ENCODE measurements at regions not wholly inside any gene's neighbourhood (a gene's known extent, or its start where the extent isn't known, plus 50 kb on each side); places are given as distances from the start of the nearest gene placed in this dataset.

- no peaks in the 10 kb centered on the region for H3K4me1 ChIP-seq
- intact Hi-C loops (cut with DNase I) = no loop called here
- H3K4me3 ChIP-seq (replicated peaks in 1 of 3) = no peak overlapping the region
- no peak for TF ChIP-seq POLR2A (IDR thresholded peaks at IDR 0.05)
- TF ChIP-seq CTCF (IDR thresholded peaks at IDR 0.05) = no peak
- DNase-seq = no peak
- no peaks in the 10 kb centered on the region for H3K36me3 ChIP-seq
- H3K9me3 ChIP-seq = no peaks in the 10 kb centered on the region
- H3K27ac ChIP-seq = no peak overlapping the region
- WGBS, 2 donors = 95 to 97% methylated on average over 1 of the region's 1 CpG
- H3K27me3 ChIP-seq = no peaks in the 10 kb centered on the region
These were observed 1310.4 kb upstream of the SLC10A2 start for GRCh38 chr13:104376588-104376987.

GRCh38 chr13:104375614-104376013 is 1309.4 kb upstream of the SLC10A2 start:
- Histone ChIP-seq H3K36me3 (no peaks in the 10 kb centered on the region), H3K9me3 (no peaks in the 10 kb centered on the region), H3K27me3 (no peaks in the 10 kb centered on the region), H3K27ac (no peak overlapping the region), H3K4me3 (replicated peaks in 1 of 3) (no peak overlapping the region), H3K4me1 (no peaks in the 10 kb centered on the region)
- 73 to 92% methylated on average over 1 of the region's 1 CpG for WGBS, 2 donors
- DNase-seq = no peak
- intact Hi-C loops (cut with DNase I) = no loop called here
- TF ChIP-seq CTCF (IDR thresholded peaks at IDR 0.05) (no peak), POLR2A (IDR thresholded peaks at IDR 0.05) (no peak)

DNA sequence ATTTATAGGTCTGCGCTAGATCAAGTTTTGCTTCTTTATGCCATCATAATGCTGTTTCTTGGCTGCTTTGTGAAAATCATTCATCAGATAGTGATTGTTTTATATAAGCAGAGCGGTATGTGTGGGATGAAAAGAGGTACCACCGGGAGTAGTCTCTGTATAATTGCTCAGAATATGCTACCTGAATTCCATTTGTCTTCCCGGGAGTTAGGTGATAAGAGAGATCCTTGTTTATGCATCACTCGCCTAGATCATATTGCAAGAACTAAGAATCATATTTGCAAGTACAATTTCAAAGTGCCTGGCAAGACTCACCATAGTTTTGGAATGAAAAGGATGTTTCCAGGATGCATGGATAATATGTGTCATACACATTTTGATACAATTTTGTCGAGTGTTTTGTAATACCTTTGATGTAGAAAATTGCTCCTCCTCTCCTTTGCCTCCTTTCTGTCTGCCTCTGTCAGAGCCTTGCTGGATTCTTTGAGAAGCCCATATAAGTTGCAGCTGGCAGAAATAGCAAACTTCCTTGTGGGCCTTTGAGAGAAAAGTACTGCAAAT is 1306.0 kb upstream of the SLC10A2 start:
- 61 to 69% methylated on average over 6 of the region's 6 CpGs for WGBS, 2 donors
- no peak overlapping the region for H3K27ac ChIP-seq
- TF ChIP-seq CTCF (IDR thresholded peaks at IDR 0.05) (no peak), POLR2A (IDR thresholded peaks at IDR 0.05) (no peak)
- H3K36me3 ChIP-seq = no peaks in the 10 kb centered on the region
- no peaks in the 10 kb centered on the region for H3K9me3 ChIP-seq
- intact Hi-C loops (cut with DNase I) = no loop called here
- DNase-seq = no peak
- H3K4me3 ChIP-seq (replicated peaks in 1 of 3) = no peak overlapping the region
- no peaks in the 10 kb centered on the region for H3K4me1 ChIP-seq
- no peaks in the 10 kb centered on the region for H3K27me3 ChIP-seq

DNA sequence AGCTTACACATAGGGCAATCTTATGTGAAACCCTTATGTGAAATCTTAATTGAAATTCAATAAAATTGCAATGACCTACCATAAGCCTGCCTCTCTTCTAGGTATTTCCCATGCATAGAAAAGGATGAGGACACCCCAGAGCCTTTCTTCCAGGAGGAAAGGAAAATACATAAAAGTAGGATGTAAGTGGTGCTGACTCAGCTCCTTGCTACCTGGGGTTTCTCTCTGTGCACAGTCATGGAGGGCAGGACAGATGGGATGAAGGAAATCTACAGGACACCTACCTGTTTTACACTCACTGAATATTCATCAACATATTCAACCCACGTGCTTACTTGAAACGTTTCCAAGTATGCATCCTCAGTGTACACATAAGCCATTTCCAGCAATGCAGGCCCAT is 1299.2 kb upstream of the SLC10A2 start:
- no peak for DNase-seq
- H3K9me3 ChIP-seq = no peaks in the 10 kb centered on the region
- intact Hi-C loops (cut with DNase I) = no loop called here
- H3K4me3 ChIP-seq (replicated peaks in 1 of 3) = no peak overlapping the region
- no peaks in the 10 kb centered on the region for H3K27me3 ChIP-seq
- H3K4me1 ChIP-seq = no peaks in the 10 kb centered on the region
- whole genome bisulfite sequencing, 2 donors = 81 to 83% methylated on average over 2 of the region's 2 CpGs
- H3K36me3 ChIP-seq = no peaks in the 10 kb centered on the region
- no peak overlapping the region for H3K27ac ChIP-seq
- TF ChIP-seq POLR2A (IDR thresholded peaks at IDR 0.05) (no peak), CTCF (IDR thresholded peaks at IDR 0.05) (no peak)

- H3K9me3 ChIP-seq = no peaks in the 10 kb centered on the region
- H3K4me1 ChIP-seq = no peaks in the 10 kb centered on the region
- no peaks in the 10 kb centered on the region for H3K36me3 ChIP-seq
- no peak overlapping the region for H3K27ac ChIP-seq
- no peaks in the 10 kb centered on the region for H3K27me3 ChIP-seq
- H3K4me3 ChIP-seq (replicated peaks in 1 of 3) = no peak overlapping the region
- intact Hi-C loops (cut with DNase I) = no loop called here
- TF ChIP-seq CTCF (IDR thresholded peaks at IDR 0.05) (no peak), POLR2A (IDR thresholded peaks at IDR 0.05) (no peak)
- whole genome bisulfite sequencing, 2 donors = 81 to 83% methylated on average over 9 of the region's 9 CpGs
- DNase-seq = no peak
These were observed 1291.6 kb upstream of the SLC10A2 start for GRCh38 chr13:104357672-104358354.

Measured in thyroid gland (tissue), 4 donors.